OCI-LY3 (cell line): ENCODE measurements at regions not wholly inside any gene's neighbourhood (a gene's known extent, or its start where the extent isn't known, plus 50 kb on each side); places are given as distances from the start of the nearest gene placed in this dataset.

Source experiments
- EZH2phosphoT487 ChIP-seq: fragments of 200-600 bp; shearing (Covaris generic); IDR thresholded peaks from 2 replicates; pipeline ENCODE4 v1.6.1; 2018; ENCODE audit warnings: antibody characterized with exemption, mixed run types, low read depth
- TF ChIP-seq, protein P1 (sequence below): fragments of 200-600, 300-600 bp; sonication (generic); IDR thresholded peaks from 2 replicates; pipeline ENCODE4 v1.5.1; 2014; ENCODE audit warnings: antibody characterized with exemption, low read length, low read depth

- TF ChIP-seq, protein P1, sequence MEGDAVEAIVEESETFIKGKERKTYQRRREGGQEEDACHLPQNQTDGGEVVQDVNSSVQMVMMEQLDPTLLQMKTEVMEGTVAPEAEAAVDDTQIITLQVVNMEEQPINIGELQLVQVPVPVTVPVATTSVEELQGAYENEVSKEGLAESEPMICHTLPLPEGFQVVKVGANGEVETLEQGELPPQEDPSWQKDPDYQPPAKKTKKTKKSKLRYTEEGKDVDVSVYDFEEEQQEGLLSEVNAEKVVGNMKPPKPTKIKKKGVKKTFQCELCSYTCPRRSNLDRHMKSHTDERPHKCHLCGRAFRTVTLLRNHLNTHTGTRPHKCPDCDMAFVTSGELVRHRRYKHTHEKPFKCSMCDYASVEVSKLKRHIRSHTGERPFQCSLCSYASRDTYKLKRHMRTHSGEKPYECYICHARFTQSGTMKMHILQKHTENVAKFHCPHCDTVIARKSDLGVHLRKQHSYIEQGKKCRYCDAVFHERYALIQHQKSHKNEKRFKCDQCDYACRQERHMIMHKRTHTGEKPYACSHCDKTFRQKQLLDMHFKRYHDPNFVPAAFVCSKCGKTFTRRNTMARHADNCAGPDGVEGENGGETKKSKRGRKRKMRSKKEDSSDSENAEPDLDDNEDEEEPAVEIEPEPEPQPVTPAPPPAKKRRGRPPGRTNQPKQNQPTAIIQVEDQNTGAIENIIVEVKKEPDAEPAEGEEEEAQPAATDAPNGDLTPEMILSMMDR = no peak
- no peak for TF ChIP-seq EZH2phosphoT487
Observed at GRCh38 chr13:94825507-94825906, 113.2 kb upstream of the SOX21 start.
